SK-N-SH (cell line): ENCODE measurements at regions not wholly inside any gene's neighbourhood (a gene's known extent, or its start where the extent isn't known, plus 50 kb on each side); places are given as distances from the start of the nearest gene placed in this dataset.

Experiments
- CTCF ChIA-PET: fragments of 300-600, 350-600 bp; formaldehyde crosslinking; extraction: SDS; loops from one replicate; lab custom pipeline; 2021; lab: Yijun Ruan, JAX
- POLR2A ChIA-PET: fragments of 350-600 bp; sonication (Branson Sonifier 250); formaldehyde crosslinking; extraction: SDS; loops from one replicate; lab custom pipeline; 2020; ENCODE audit warnings: antibody characterized with exemption, inconsistent platforms; lab: Yijun Ruan, JAX
- DNase-seq: peaks from one replicate; pipeline ENCODE4 v3.0.0; 2012
- H2AFZ ChIP-seq: fragments of 200-600 bp; sonication (generic); 2 replicates; pipeline ENCODE4 v1.8.1; 2016; ENCODE audit warnings: antibody characterized with exemption, mild to moderate bottlenecking, low read depth
- H3F3A ChIP-seq: fragments of 200-600 bp; sonication (generic); replicated peaks from 2 replicates; pipeline ENCODE3; 2016; ENCODE audit warnings: antibody characterized with exemption, mild to moderate bottlenecking; ENCODE audit not compliant: insufficient read depth
- H3K27ac ChIP-seq, 2 experiments: fragments of 200-500 bp in 1 of 2; fragments of 200-600 bp in 1 of 2; sonication (Bioruptor generic) in 1 of 2; sonication (generic), shearing (Covaris generic) in 1 of 2; 2 replicates each; pipeline versions ENCODE4 v1.5.1 to v1.6.1; 2014 to 2016; ENCODE audit warnings: low read depth in 2 of 2, inconsistent platforms in 1 of 2, low read length in 1 of 2, mild to moderate bottlenecking in 1 of 2, mixed read lengths in 1 of 2
- H3K27me3 ChIP-seq: fragments of 200-600 bp; sonication (generic), shearing (Covaris generic); 2 replicates; pipeline ENCODE4 v1.6.1; 2016; ENCODE audit warnings: mixed run types; ENCODE audit not compliant: insufficient read depth
- H3K36me3 ChIP-seq, 2 experiments: fragments of 200-500 bp in 1 of 2; fragments of 200-600 bp in 1 of 2; sonication (Bioruptor generic) in 1 of 2; sonication (generic) in 1 of 2; replicated peaks in 1 of 2; 2 replicates each; pipeline versions ENCODE3 to v1.5.1; 2014 to 2016; ENCODE audit warnings: low read length in 1 of 2, mild to moderate bottlenecking in 1 of 2; ENCODE audit not compliant: insufficient read depth in 2 of 2, control insufficient read depth in 1 of 2
- H3K4me1 ChIP-seq, 2 experiments: fragments of 200-500 bp in 1 of 2; fragments of 200-600 bp in 1 of 2; sonication (Bioruptor generic) in 1 of 2; sonication (generic), shearing (Covaris generic) in 1 of 2; 2 replicates each; pipeline versions ENCODE4 v1.5.1 to v1.6.1; 2014 to 2016; ENCODE audit warnings: low read depth in 1 of 2, low read length in 1 of 2, mixed run types in 1 of 2; ENCODE audit not compliant: insufficient read depth in 2 of 2, control insufficient read depth in 1 of 2
- H3K4me2 ChIP-seq: fragments of 200-600 bp; sonication (generic), shearing (Covaris generic); 2 replicates; pipeline ENCODE4 v1.6.1; 2017; ENCODE audit warnings: mixed run types
- H3K4me3 ChIP-seq, 2 experiments: fragments of 200-500 bp in 1 of 2; fragments of 200-600 bp in 1 of 2; sonication (Bioruptor generic) in 1 of 2; sonication (generic), shearing (Covaris generic) in 1 of 2; 2 replicates each; pipeline versions ENCODE4 v1.5.1 to v1.8.1; 2014 to 2016; ENCODE audit warnings: low read depth in 2 of 2, inconsistent platforms in 1 of 2, low read length in 1 of 2, mild to moderate bottlenecking in 1 of 2, mixed read lengths in 1 of 2, moderate library complexity in 1 of 2
- H3K79me2 ChIP-seq: fragments of 200-600 bp; sonication (generic); 2 replicates; pipeline ENCODE4 v1.8.1; 2017; ENCODE audit warnings: mild to moderate bottlenecking; ENCODE audit not compliant: insufficient read depth
- H3K9ac ChIP-seq: fragments of 200-600 bp; sonication (generic); 2 replicates; pipeline ENCODE4 v1.6.1; 2017; ENCODE audit warnings: mixed run types
- H3K9me2 ChIP-seq: fragments of 200-600 bp; sonication (generic); 2 replicates; pipeline ENCODE4 v1.6.1; 2017; ENCODE audit warnings: mixed run types
- H3K9me3 ChIP-seq: fragments of 200-600 bp; sonication (generic); 2 replicates; pipeline ENCODE4 v1.6.1; 2017; ENCODE audit warnings: mixed run types, mild to moderate bottlenecking, moderate library complexity
- H4K20me1 ChIP-seq: fragments of 200-600 bp; sonication (generic); 2 replicates; pipeline ENCODE4 v1.6.1; 2017; ENCODE audit warnings: mild to moderate bottlenecking, mixed run types; ENCODE audit not compliant: insufficient read depth
- ELF1 ChIP-seq: IDR thresholded peaks from 2 replicates; pipeline ENCODE4 v1.4.0; 2012
- EP300 ChIP-seq, 2 experiments: IDR thresholded peaks; 2 replicates each; pipeline versions ENCODE4 v1.4.0 to v1.6.1; 2012; ENCODE audit warnings: borderline replicate concordance in 1 of 2, low read depth in 1 of 2, low read length in 1 of 2
- FOSL2 ChIP-seq: IDR thresholded peaks from 2 replicates; pipeline ENCODE4 v1.4.0; 2012; ENCODE audit warnings: low read depth, mild to moderate bottlenecking, moderate library complexity, borderline replicate concordance
- FOXJ3 ChIP-seq: sonication (generic); formaldehyde crosslinking; IDR thresholded peaks from 2 replicates; pipeline ENCODE4 v1.5.1; 2020; ENCODE audit warnings: mild to moderate bottlenecking, missing genetic modification reagents
- GABPA ChIP-seq: IDR thresholded peaks from 2 replicates; pipeline ENCODE4 v1.4.0; 2012; ENCODE audit warnings: low read depth, mild to moderate bottlenecking
- NFIC ChIP-seq: IDR thresholded peaks from 2 replicates; pipeline ENCODE4 v1.4.0; 2012; ENCODE audit warnings: borderline replicate concordance
- NRF1 ChIP-seq: IDR thresholded peaks from 2 replicates; pipeline ENCODE4 v1.6.1; 2012; ENCODE audit warnings: low read depth, mild to moderate bottlenecking, low read length
- PBX3 ChIP-seq: IDR thresholded peaks from 2 replicates; pipeline ENCODE4; 2012
- POLR2AphosphoS5 ChIP-seq: IDR thresholded peaks from 2 replicates; pipeline ENCODE4 v1.6.1; 2012; ENCODE audit warnings: low read depth, low read length
- RAD21 ChIP-seq: IDR thresholded peaks from 2 replicates; pipeline ENCODE4 v1.6.1; 2012; ENCODE audit warnings: mild to moderate bottlenecking, low read length
- REST ChIP-seq: IDR thresholded peaks from 2 replicates; pipeline ENCODE4 v1.6.1; 2012; ENCODE audit warnings: mild to moderate bottlenecking, low read depth, low read length, moderate library complexity
- RFX5 ChIP-seq: IDR thresholded peaks from 2 replicates; pipeline ENCODE4 v1.6.1; 2012; ENCODE audit warnings: mild to moderate bottlenecking, improper control_type of control experiment, low read length
- SMC3 ChIP-seq: IDR thresholded peaks from 2 replicates; pipeline ENCODE4 v1.6.1; 2012; ENCODE audit warnings: low read depth, low read length, improper control_type of control experiment
- TAF1 ChIP-seq: IDR thresholded peaks from 2 replicates; pipeline ENCODE4 v1.6.1; 2012; ENCODE audit warnings: low read depth, mild to moderate bottlenecking, low read length, moderate library complexity, borderline replicate concordance
- TCF12 ChIP-seq: IDR thresholded peaks from 2 replicates; pipeline ENCODE4 v1.4.0; 2012
- ZBTB33 ChIP-seq: IDR thresholded peaks from 2 replicates; pipeline ENCODE4 v1.4.0; 2012; ENCODE audit warnings: low read depth, borderline replicate concordance
- WGBS: methylation state at CpG from one replicate; pipeline ENCODE4 v1.1.6; 2017; ENCODE audit warnings: low lambda C conversion rate; 5-methylcytosine and 5-hydroxymethylcytosine counted together

- Histone ChIP-seq H4K20me1 (no peaks in the 10 kb centered on the region), H3K9ac (no peak overlapping the region), H3K36me3 (no peaks in the 10 kb centered on the region), H3K4me1 (no peaks in the 10 kb centered on the region), H3K9me2 (no peaks in the 10 kb centered on the region), H3F3A (no peaks in the 10 kb centered on the region), H3K79me2 (no peaks in the 10 kb centered on the region), H3K27me3 (no peaks in the 10 kb centered on the region), H3K27ac (no peak overlapping the region), H3K9me3 (no peaks in the 10 kb centered on the region), H3K4me3 (no peak overlapping the region), H2AFZ (no peak overlapping the region), H3K4me2 (no peak overlapping the region)
- DNase-seq = no peak
- ChIA-PET CTCF (interaction anchor here (1.8 kb wide), 1 partner anchor 315 kb away, joined by 6 read pairs; no protein-coding TSS in a partner anchor), POLR2A (no interaction called here)
- TF ChIP-seq FOSL2 (no peak), TCF12 (no peak), REST (no peak), TAF1 (no peak), EP300 (IDR thresholded peaks at IDR 0.05; ENCODE audit: borderline replicate concordance in 1 of 2, low read depth in 1 of 2, low read length in 1 of 2) (no peak), RFX5 (no peak), GABPA (no peak), SMC3 (no peak), ELF1 (no peak), POLR2AphosphoS5 (no peak), NRF1 (no peak), FOXJ3 (no peak), RAD21 (no peak), NFIC (no peak), ZBTB33 (no peak), PBX3 (no peak)
- 6% methylated on average over 2 of the region's 2 CpGs for WGBS
These were observed 175.6 kb upstream of the THSD7A start for GRCh38 chr7:12007576-12007975.
